T-helper 1 cell (primary cell): ENCODE measurements at regions not wholly inside any gene's neighbourhood (a gene's known extent, or its start where the extent isn't known, plus 50 kb on each side); places are given as distances from the start of the nearest gene placed in this dataset.
"Not testable (repeated sequence)": the region's sequence is repeated elsewhere in the genome, so short reads cannot be mapped to it uniquely, and the experiment has no call there.

Experiments
- DNase-seq, 5 donors: peaks; one replicate each; pipeline ENCODE4 v3.0.0-alpha.2; 2012 to 2020

- DNase-seq = no peak
Observed at GRCh38 chr1:187641463-187641862, 812.7 kb downstream of the PLA2G4A start.

GRCh38 chr1:187641907-187642306 lies 813.2 kb downstream of the PLA2G4A start:
- no peak for DNase-seq

GRCh38 chr1:187645651-187646050 lies 816.9 kb downstream of the PLA2G4A start:
- DNase-seq = no peak

GRCh38 chr1:187646536-187647107 lies 817.9 kb downstream of the PLA2G4A start:
- no peak for DNase-seq

- no peak for DNase-seq
Observed at GRCh38 chr1:187648091-187648490, 819.3 kb downstream of the PLA2G4A start.

GRCh38 chr1:187654635-187655034 lies 825.9 kb downstream of the PLA2G4A start:
- DNase-seq = no peak

GRCh38 chr1:187655104-187655503 lies 826.4 kb downstream of the PLA2G4A start:
- no peak for DNase-seq

- no peak for DNase-seq
Observed at GRCh38 chr1:187665483-187665882, 836.7 kb downstream of the PLA2G4A start.

GRCh38 chr1:187680823-187681222 lies 852.1 kb downstream of the PLA2G4A start:
- no peak for DNase-seq

GRCh38 chr1:187682112-187682511 lies 853.4 kb downstream of the PLA2G4A start:
- no peak for DNase-seq

- no peak for DNase-seq
Observed at GRCh38 chr1:187685333-187685732, 856.6 kb downstream of the PLA2G4A start.

GRCh38 chr1:187689129-187689528 lies 860.4 kb downstream of the PLA2G4A start:
- DNase-seq = no peak

GRCh38 chr1:187691439-187691838 lies 862.7 kb downstream of the PLA2G4A start:
- DNase-seq = no peak

GRCh38 chr1:187692799-187693198 lies 864.0 kb downstream of the PLA2G4A start:
- DNase-seq = no peak

- no peak for DNase-seq
Observed at GRCh38 chr1:187696073-187696472, 867.3 kb downstream of the PLA2G4A start.

- not testable (repeated sequence) for DNase-seq
Observed at GRCh38 chr1:187703138-187704130, 874.7 kb downstream of the PLA2G4A start.

- DNase-seq = no peak
Observed at GRCh38 chr1:187714470-187714869, 885.7 kb downstream of the PLA2G4A start.

- no peak for DNase-seq
Observed at GRCh38 chr1:187715483-187715882, 886.7 kb downstream of the PLA2G4A start.

- DNase-seq = no peak
Observed at GRCh38 chr1:187716160-187716559, 887.4 kb downstream of the PLA2G4A start.

- no peak for DNase-seq
Observed at GRCh38 chr1:187718527-187718926, 889.8 kb downstream of the PLA2G4A start.

- DNase-seq = no peak
Observed at GRCh38 chr1:187721216-187721615, 892.5 kb downstream of the PLA2G4A start.

GRCh38 chr1:187725216-187725615 lies 896.5 kb downstream of the PLA2G4A start:
- DNase-seq = no peak

GRCh38 chr1:187733232-187733631 lies 904.5 kb downstream of the PLA2G4A start:
- no peak for DNase-seq

- no peak for DNase-seq
Observed at GRCh38 chr1:187734427-187734826, 905.7 kb downstream of the PLA2G4A start.
